ENCODE measurements at regions not wholly inside any gene's neighbourhood (a gene's known extent, or its start where the extent isn't known, plus 50 kb on each side); places are given as distances from the start of the nearest gene placed in this dataset.
A peak's percentile ranks its signal among the peaks of the same experiment; 100 is the strongest.

DNA sequence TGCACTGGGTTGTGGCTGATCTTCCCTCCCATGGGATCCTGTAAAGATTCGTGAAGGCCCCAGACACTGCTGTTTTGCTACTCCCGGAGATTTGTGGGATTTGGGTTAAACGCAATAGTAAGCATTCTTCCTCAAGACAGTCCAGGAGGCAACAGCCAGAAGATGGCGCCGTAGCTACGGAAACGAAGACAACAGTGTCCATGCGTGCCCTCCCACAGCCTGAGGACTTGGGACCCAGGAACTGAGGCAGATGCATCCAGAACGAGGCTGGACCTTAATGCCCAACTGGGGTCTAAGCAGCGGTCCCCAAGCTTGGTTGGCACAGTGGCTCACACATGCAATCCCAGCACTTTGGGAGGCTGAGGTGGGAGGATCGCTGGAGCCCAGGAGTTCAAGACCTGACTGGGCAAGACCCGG is 57.6 kb upstream of the ZNF507 start:
- no peak for DNase-seq (ENCODE audit: low read depth)

GRCh38 chr19:32289566-32290210 is 55.7 kb upstream of the ZNF507 start:
- no peak for DNase-seq (ENCODE audit: low read depth)
- TF ChIP-seq CTCF (IDR thresholded peaks at IDR 0.05; ENCODE audit: low read depth, low read length, missing control alignments), result no peak
- no peak overlapping the region for H3K4me3 ChIP-seq (ENCODE audit: low read depth, low read length)

More for the DNA sequence above, 57.6 kb upstream of the ZNF507 start:
- TF ChIP-seq CTCF (IDR thresholded peaks at IDR 0.05; ENCODE audit: low read depth, low read length, missing control alignments), result peak; percentile 48
- H3K4me3 ChIP-seq (ENCODE audit: low read depth, low read length), result no peak overlapping the region

- no peak for TF ChIP-seq CTCF (IDR thresholded peaks at IDR 0.05; ENCODE audit: low read depth, low read length, missing control alignments)
- no peak overlapping the region for H3K4me3 ChIP-seq (ENCODE audit: low read depth, low read length)
- DNase-seq (ENCODE audit: low read depth), result no peak
Measured at GRCh38 chr19:32291876-32292275, 53.5 kb upstream of the ZNF507 start.

GRCh38 chr19:32294871-32295438 is 50.5 kb upstream of the ZNF507 start:
- TF ChIP-seq CTCF (IDR thresholded peaks at IDR 0.05; ENCODE audit: low read depth, low read length, missing control alignments), result no peak
- DNase-seq (ENCODE audit: low read depth), result no peak

More at GRCh38 chr19:32294871-32295438, 50.5 kb upstream of the ZNF507 start:
- no peak overlapping the region for H3K4me3 ChIP-seq (ENCODE audit: low read depth, low read length)

All from GM12864 (cell line).